Transverse colon (tissue), 4 donors: ENCODE measurements at regions not wholly inside any gene's neighbourhood (a gene's known extent, or its start where the extent isn't known, plus 50 kb on each side); places are given as distances from the start of the nearest gene placed in this dataset.

Source experiments
- CTCF ChIP-seq, 5 experiments: fragments of 200-600 bp in 3 of 5; fragments of 450-650 bp in 2 of 5; sonication (generic) in 3 of 5; IDR thresholded peaks; 1 replicate in 2 of 5; 2 replicates in 3 of 5; pipeline ENCODE4 v1.5.1; 2016 to 2017; ENCODE audit warnings: antibody characterized with exemption in 5 of 5, inconsistent platforms in 3 of 5, mild to moderate bottlenecking in 2 of 5, moderate library complexity in 1 of 5
- EP300 ChIP-seq: sonication (generic); formaldehyde crosslinking; IDR thresholded peaks from one replicate; pipeline ENCODE4 v1.6.1; 2017; ENCODE audit warnings: antibody characterized with exemption, low read depth
- POLR2A ChIP-seq: fragments of 450-650 bp; IDR thresholded peaks from one replicate; pipeline ENCODE4 v1.6.1; 2016; ENCODE audit warnings: antibody characterized with exemption, mild to moderate bottlenecking, moderate library complexity
- POLR2AphosphoS5 ChIP-seq, 3 donors: sonication (generic); formaldehyde crosslinking; IDR thresholded peaks; one replicate each; pipeline ENCODE4 v1.6.1; 2016; ENCODE audit warnings: antibody characterized with exemption in 3 of 3

GRCh38 chr11:104260456-104260855, 96.5 kb upstream of the PDGFD start:
- no peak for TF ChIP-seq POLR2A
- no peak for TF ChIP-seq CTCF (IDR thresholded peaks at IDR 0.05)
- no peak for TF ChIP-seq EP300
- no peak for TF ChIP-seq POLR2AphosphoS5 (IDR thresholded peaks at IDR 0.05)
